ENCODE measurements at regions not wholly inside any gene's neighbourhood (a gene's known extent, or its start where the extent isn't known, plus 50 kb on each side); places are given as distances from the start of the nearest gene placed in this dataset.

GRCh38 chr1:185427776-185428175 lies 110.7 kb upstream of the IVNS1ABP start:
- no peak for DNase-seq

- no peak for DNase-seq
These were observed 110.2 kb upstream of the IVNS1ABP start for GRCh38 chr1:185427264-185427663.

- no peak for DNase-seq
These were observed 109.8 kb upstream of the IVNS1ABP start for GRCh38 chr1:185426848-185427247.

GRCh38 chr1:185425163-185425562 lies 108.1 kb upstream of the IVNS1ABP start:
- DNase-seq, result no peak

- DNase-seq, result no peak
These were observed 104.6 kb upstream of the IVNS1ABP start for GRCh38 chr1:185421485-185422107.

GRCh38 chr1:185420588-185421081 lies 103.6 kb upstream of the IVNS1ABP start:
- no peak for DNase-seq

GRCh38 chr1:185419718-185420117 lies 102.7 kb upstream of the IVNS1ABP start:
- no peak for DNase-seq

- DNase-seq, result no peak
These were observed 101.4 kb upstream of the IVNS1ABP start for GRCh38 chr1:185418472-185418871.

GRCh38 chr1:185412385-185413087 lies 95.5 kb upstream of the IVNS1ABP start:
- no peak for DNase-seq

GRCh38 chr1:185409763-185410528 lies 92.9 kb upstream of the IVNS1ABP start:
- no peak for DNase-seq

GRCh38 chr1:185409345-185409744 lies 92.3 kb upstream of the IVNS1ABP start:
- no peak for DNase-seq

- no peak for DNase-seq
These were observed 91.7 kb upstream of the IVNS1ABP start for GRCh38 chr1:185408700-185409270.

GRCh38 chr1:185406691-185407009 lies 89.6 kb upstream of the IVNS1ABP start:
- DNase-seq, result no peak

- DNase-seq, result no peak
These were observed 89.1 kb upstream of the IVNS1ABP start for GRCh38 chr1:185406006-185406690.

GRCh38 chr1:185404907-185405568 lies 88.0 kb upstream of the IVNS1ABP start:
- DNase-seq, result no peak

GRCh38 chr1:185404291-185404690 lies 87.2 kb upstream of the IVNS1ABP start:
- DNase-seq, result no peak

GRCh38 chr1:185402930-185403329 lies 85.9 kb upstream of the IVNS1ABP start:
- no peak for DNase-seq

GRCh38 chr1:185401019-185401418 lies 84.0 kb upstream of the IVNS1ABP start:
- no peak for DNase-seq

- DNase-seq, result no peak
These were observed 83.0 kb upstream of the IVNS1ABP start for GRCh38 chr1:185400052-185400451.

- no peak for DNase-seq
These were observed 81.6 kb upstream of the IVNS1ABP start for GRCh38 chr1:185398599-185398998.

- no peak for DNase-seq
These were observed 81.0 kb upstream of the IVNS1ABP start for GRCh38 chr1:185398022-185398421.

- no peak for DNase-seq
These were observed 80.1 kb upstream of the IVNS1ABP start for GRCh38 chr1:185397183-185397582.

Data from DMS53 (cell line).